Colonic mucosa (tissue), 4 donors: ENCODE measurements at regions not wholly inside any gene's neighbourhood (a gene's known extent, or its start where the extent isn't known, plus 50 kb on each side); places are given as distances from the start of the nearest gene placed in this dataset.

Source experiments
- DNase-seq: peaks from one replicate; pipeline ENCODE4 v3.0.0-alpha.2; 2020
- H3K27ac ChIP-seq: fragments of 200-600 bp; one replicate; pipeline ENCODE4 v1.8.0; 2021
- H3K27me3 ChIP-seq: fragments of 200-600 bp; one replicate; pipeline ENCODE4 v1.8.0; 2021
- H3K36me3 ChIP-seq: fragments of 200-600 bp; one replicate; pipeline ENCODE4 v1.8.0; 2021
- H3K4me1 ChIP-seq: fragments of 200-600 bp; one replicate; pipeline ENCODE4 v1.8.0; 2021; ENCODE audit warnings: mild to moderate bottlenecking
- H3K4me3 ChIP-seq: fragments of 200-600 bp; one replicate; pipeline ENCODE4 v1.8.0; 2021
- H3K9ac ChIP-seq, 2 donors: one replicate each; pipeline ENCODE4 v1.7.0; 2013; ENCODE audit warnings: control low read depth in 2 of 2, low read depth in 2 of 2, low read length in 2 of 2
- H3K9me3 ChIP-seq: fragments of 200-600 bp; one replicate; pipeline ENCODE4 v1.8.0; 2021
- CTCF ChIP-seq: fragments of 200-600 bp; IDR thresholded peaks from one replicate; pipeline ENCODE4 v1.8.0; 2022; ENCODE audit warnings: antibody characterized with exemption, mild to moderate bottlenecking
- intact Hi-C: fragments of 100-400 bp; cut with DNase I; formaldehyde crosslinking; loops from one replicate; pipeline ENCODE4 v1.14.1; 2022
- donor health status: healthy.
- donor health status: DM: no; HTN: no; CAD: no.
- donor health status: DM: no; HTN: no; CAD: no.

GRCh38 chr20:4513720-4514119, 172.5 kb upstream of the PRNP start:
- DNase-seq, result no peak
- intact Hi-C loops, result no loop called here
- Histone ChIP-seq H3K4me3 (no peak overlapping the region), H3K27me3 (no peaks in the 10 kb centered on the region), H3K9me3 (no peaks in the 10 kb centered on the region), H3K4me1 (no peaks in the 10 kb centered on the region), H3K27ac (no peak overlapping the region), H3K9ac (no peak overlapping the region), H3K36me3 (no peaks in the 10 kb centered on the region)
- no peak for TF ChIP-seq CTCF

GRCh38 chr20:4512891-4513550, 173.2 kb upstream of the PRNP start:
- Histone ChIP-seq H3K9ac (no peak overlapping the region), H3K27ac (no peak overlapping the region), H3K9me3 (no peaks in the 10 kb centered on the region), H3K4me3 (no peak overlapping the region), H3K4me1 (no peaks in the 10 kb centered on the region), H3K27me3 (no peaks in the 10 kb centered on the region), H3K36me3 (no peaks in the 10 kb centered on the region)
- intact Hi-C loops, result no loop called here
- DNase-seq, result no peak
- TF ChIP-seq CTCF, result no peak

- TF ChIP-seq CTCF, result no peak
- Histone ChIP-seq H3K4me1 (no peaks in the 10 kb centered on the region), H3K4me3 (no peak overlapping the region), H3K9ac (no peak overlapping the region), H3K27ac (no peak overlapping the region), H3K36me3 (no peaks in the 10 kb centered on the region), H3K9me3 (no peaks in the 10 kb centered on the region), H3K27me3 (no peaks in the 10 kb centered on the region)
- intact Hi-C loops, result no loop called here
- DNase-seq, result no peak
Measured at GRCh38 chr20:4511776-4512175, 174.5 kb upstream of the PRNP start.

- Histone ChIP-seq H3K36me3 (no peaks in the 10 kb centered on the region), H3K9me3 (no peaks in the 10 kb centered on the region), H3K27ac (no peak overlapping the region), H3K9ac (no peak overlapping the region), H3K27me3 (no peaks in the 10 kb centered on the region), H3K4me3 (no peak overlapping the region), H3K4me1 (no peaks in the 10 kb centered on the region)
- TF ChIP-seq CTCF, result no peak
- intact Hi-C loops, result no loop called here
- no peak for DNase-seq
Measured at GRCh38 chr20:4509825-4510522, 176.3 kb upstream of the PRNP start.

- H3K36me3 ChIP-seq, result no peaks in the 10 kb centered on the region
- H3K9me3 ChIP-seq, result no peaks in the 10 kb centered on the region
- no peak for TF ChIP-seq CTCF
- no peak overlapping the region for H3K9ac ChIP-seq
- H3K4me3 ChIP-seq, result no peak overlapping the region
- DNase-seq, result no peak
- no peak overlapping the region for H3K27ac ChIP-seq
- no peaks in the 10 kb centered on the region for H3K27me3 ChIP-seq
- no peaks in the 10 kb centered on the region for H3K4me1 ChIP-seq
- intact Hi-C loops, result no loop called here
Measured at GRCh38 chr20:4508773-4509172, 177.5 kb upstream of the PRNP start.
